Muscle layer of duodenum (tissue), 2 donors: ENCODE measurements at regions not wholly inside any gene's neighbourhood (a gene's known extent, or its start where the extent isn't known, plus 50 kb on each side); places are given as distances from the start of the nearest gene placed in this dataset.
A peak's percentile ranks its signal among the peaks of the same experiment; 100 is the strongest.
"Not testable (repeated sequence)": the region's sequence is repeated elsewhere in the genome, so short reads cannot be mapped to it uniquely, and the experiment has no call there.

ENCODE experiments used
- H3K27ac ChIP-seq: one replicate; pipeline ENCODE4 v1.7.0; 2013; ENCODE audit warnings: mild to moderate bottlenecking, low read length
- H3K27me3 ChIP-seq: one replicate; pipeline ENCODE4 v1.7.0; 2013; ENCODE audit warnings: low read depth, mild to moderate bottlenecking, control low read depth, low read length
- H3K36me3 ChIP-seq, 2 donors: one replicate each; pipeline ENCODE4 v1.7.0; 2013; ENCODE audit warnings: low read length in 2 of 2, control low read depth in 1 of 2, mild to moderate bottlenecking in 1 of 2; ENCODE audit not compliant: insufficient read depth in 2 of 2, control insufficient read depth in 1 of 2
- H3K4me1 ChIP-seq, 2 donors: one replicate each; pipeline ENCODE4 v1.7.0; 2013; ENCODE audit warnings: low read length in 2 of 2, mild to moderate bottlenecking in 2 of 2, control low read depth in 1 of 2, moderate library complexity in 1 of 2; ENCODE audit not compliant: insufficient read depth in 2 of 2, control insufficient read depth in 1 of 2
- H3K4me3 ChIP-seq, 2 donors: one replicate each; pipeline ENCODE4 v1.7.0; 2013; ENCODE audit warnings: low read length in 2 of 2, low read depth in 1 of 2, mild to moderate bottlenecking in 1 of 2
- H3K9me3 ChIP-seq, 2 donors: one replicate each; pipeline ENCODE4 v1.7.0; 2013; ENCODE audit warnings: low read length in 2 of 2, control low read depth in 1 of 2, mild to moderate bottlenecking in 1 of 2; ENCODE audit not compliant: control insufficient read depth in 1 of 2
- donor health status: healthy.

DNA sequence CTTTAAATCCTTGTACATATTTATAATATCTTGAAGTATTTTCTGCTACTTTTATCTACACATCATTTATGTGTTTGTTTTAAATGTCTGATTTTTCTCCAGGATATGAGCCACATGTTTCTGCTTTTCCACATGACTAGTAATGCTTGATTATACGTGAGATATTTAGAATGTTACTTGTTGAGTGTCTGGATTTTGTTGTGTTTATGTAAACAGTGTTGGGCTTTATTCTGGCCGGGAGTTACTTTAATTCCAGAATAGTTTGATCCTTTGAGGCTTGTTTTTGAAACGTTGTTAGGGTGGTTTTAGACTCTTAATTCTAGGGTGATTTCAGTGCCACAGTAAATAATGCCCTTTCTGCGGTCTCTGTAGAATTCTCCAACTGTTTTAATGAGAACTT is 252.9 kb downstream of the BLID start:
- H3K4me1 ChIP-seq = no peaks in the 10 kb centered on the region
- no peak overlapping the region for H3K4me3 ChIP-seq
- no peaks in the 10 kb centered on the region for H3K27me3 ChIP-seq
- no peak overlapping the region for H3K27ac ChIP-seq
- H3K36me3 ChIP-seq = no peaks in the 10 kb centered on the region
- peaks cover 0 to 2% of the 10 kb centered on the region in 2 donors for H3K9me3 ChIP-seq

DNA sequence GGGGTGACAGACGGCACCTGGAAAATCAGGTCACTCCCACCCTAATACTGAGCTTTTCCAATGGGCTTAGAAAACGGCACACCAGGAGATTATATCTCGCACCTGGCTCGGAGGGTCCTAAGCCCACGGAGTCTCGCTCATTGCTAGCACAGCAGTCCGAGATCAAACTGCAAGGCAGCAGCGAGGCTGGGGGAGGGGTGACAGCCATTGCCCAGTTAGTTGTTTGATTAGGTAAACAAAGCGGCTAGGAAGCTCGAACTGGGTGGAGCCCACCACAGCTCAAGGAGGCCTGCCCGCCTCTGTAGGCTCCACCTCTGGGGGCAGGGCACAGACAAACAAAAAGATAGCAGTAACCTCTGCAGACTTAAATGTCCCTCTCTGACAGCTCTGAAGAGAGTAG is 260.9 kb downstream of the BLID start:
- not testable (repeated sequence) for H3K4me3 ChIP-seq, H3K27me3 ChIP-seq, H3K27ac ChIP-seq, H3K4me1 ChIP-seq, H3K36me3 ChIP-seq, H3K9me3 ChIP-seq

DNA sequence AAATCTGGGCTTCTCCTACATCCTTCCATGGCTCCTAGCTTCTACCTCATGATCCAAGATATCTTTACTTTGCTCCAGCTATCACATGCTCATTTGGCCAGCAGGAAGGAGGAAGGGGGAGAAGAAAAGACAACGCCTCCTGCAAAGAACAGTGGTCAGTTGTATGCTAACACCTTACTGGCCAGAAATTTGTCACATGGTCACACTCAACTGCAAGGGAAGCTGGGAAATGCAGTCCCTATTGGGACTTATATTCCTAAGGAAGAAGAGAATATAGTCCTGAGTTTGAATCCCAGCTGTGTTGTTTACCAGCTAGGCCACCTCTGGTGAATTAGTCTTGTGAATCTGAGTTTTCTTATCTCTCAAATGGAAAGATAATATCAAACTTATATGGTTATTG is 272.0 kb downstream of the BLID start:
- H3K4me3 ChIP-seq = no peak overlapping the region
- no peaks in the 10 kb centered on the region for H3K4me1 ChIP-seq
- H3K27me3 ChIP-seq = no peaks in the 10 kb centered on the region
- no peaks in the 10 kb centered on the region for H3K36me3 ChIP-seq
- no peak overlapping the region for H3K27ac ChIP-seq
- peaks cover 0 to 2% of the 10 kb centered on the region in 2 donors for H3K9me3 ChIP-seq

DNA sequence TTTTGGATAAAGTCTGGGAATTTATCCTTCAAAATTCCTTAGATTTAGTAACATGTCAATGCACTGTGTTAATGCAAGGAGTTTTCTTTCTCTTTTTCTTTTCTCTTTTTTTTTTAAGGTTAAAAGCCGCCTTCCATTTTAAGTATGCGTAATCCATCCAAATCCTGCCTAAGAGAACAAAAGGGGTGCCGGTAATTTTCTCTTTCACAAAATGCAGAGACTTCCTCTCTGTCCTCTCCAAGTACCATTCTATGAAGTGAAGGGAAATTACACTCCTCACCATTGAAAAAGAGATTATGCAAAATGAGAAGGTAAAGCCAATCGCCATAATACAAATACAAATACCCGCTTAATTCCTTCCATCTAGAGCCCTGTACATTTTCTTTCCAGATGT is 273.8 kb downstream of the BLID start:
- H3K27me3 ChIP-seq = no peaks in the 10 kb centered on the region
- no peak overlapping the region for H3K4me3 ChIP-seq
- no peaks in the 10 kb centered on the region for H3K4me1 ChIP-seq
- no peak overlapping the region for H3K27ac ChIP-seq
- H3K9me3 ChIP-seq = no peaks in the 10 kb centered on the region
- no peaks in the 10 kb centered on the region for H3K36me3 ChIP-seq

GRCh38 chr11:121841487-121842191 is 274.4 kb downstream of the BLID start:
- H3K9me3 ChIP-seq = no peaks in the 10 kb centered on the region
- H3K27me3 ChIP-seq = no peaks in the 10 kb centered on the region
- no peaks in the 10 kb centered on the region for H3K36me3 ChIP-seq
- no peaks in the 10 kb centered on the region for H3K4me1 ChIP-seq
- no peak overlapping the region for H3K4me3 ChIP-seq
- H3K27ac ChIP-seq = no peak overlapping the region

DNA sequence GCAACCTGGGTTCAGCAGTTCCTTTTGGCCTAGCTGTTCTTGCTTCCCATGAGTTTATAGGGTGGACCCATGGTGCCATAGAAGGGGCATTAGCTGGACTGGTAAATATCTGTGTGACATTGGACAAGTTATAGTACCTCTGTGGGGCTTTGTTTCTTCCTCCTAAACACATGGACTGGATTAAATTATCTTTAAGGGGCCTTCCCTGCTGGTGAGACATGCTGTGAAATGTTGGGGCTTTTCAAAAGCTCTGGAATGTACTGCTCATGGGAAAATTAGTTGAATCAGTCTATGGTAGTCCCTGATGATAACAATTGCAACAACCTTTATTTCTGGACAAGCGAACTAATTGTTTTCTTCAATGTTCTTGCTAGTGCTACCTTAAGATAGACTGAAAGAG is 276.2 kb downstream of the BLID start:
- H3K27ac ChIP-seq = no peak overlapping the region

DNA sequence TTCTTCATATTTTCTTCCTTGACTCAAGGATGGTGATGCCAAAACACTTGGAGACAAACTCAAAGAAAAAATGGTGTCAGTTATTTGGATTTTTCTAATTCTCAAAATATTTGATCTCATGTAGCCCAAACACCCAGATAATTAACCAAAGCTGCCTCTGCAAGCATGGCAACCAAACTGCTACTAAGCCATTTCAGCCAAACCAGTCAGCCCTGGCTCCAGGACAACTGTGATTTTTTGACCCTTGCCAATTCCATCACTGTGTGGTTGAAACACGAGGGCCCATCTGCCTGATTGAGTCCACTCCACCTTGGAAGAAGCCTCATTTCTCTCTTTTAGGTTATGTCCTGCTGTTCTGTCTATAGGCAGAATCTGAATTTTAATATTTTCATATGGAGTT is 277.4 kb downstream of the BLID start:
- Histone ChIP-seq H3K9me3 (peaks cover 0 to 5% of the 10 kb centered on the region in 2 donors), H3K4me1 (no peaks in the 10 kb centered on the region), H3K4me3 (no peak overlapping the region), H3K27ac (no peak overlapping the region), H3K27me3 (no peaks in the 10 kb centered on the region), H3K36me3 (no peaks in the 10 kb centered on the region)

More for the DNA sequence above, 276.2 kb downstream of the BLID start:
- H3K27me3 ChIP-seq = no peaks in the 10 kb centered on the region
- H3K36me3 ChIP-seq = no peaks in the 10 kb centered on the region
- no peaks in the 10 kb centered on the region for H3K4me1 ChIP-seq
- no peak overlapping the region for H3K4me3 ChIP-seq
- H3K9me3 ChIP-seq = no peaks in the 10 kb centered on the region

GRCh38 chr11:121833970-121834369 is 282.0 kb downstream of the BLID start:
- Histone ChIP-seq H3K27ac (no peak overlapping the region), H3K4me3 (no peak overlapping the region), H3K9me3 (peaks cover 0 to 12% of the 10 kb centered on the region in 2 donors)

DNA sequence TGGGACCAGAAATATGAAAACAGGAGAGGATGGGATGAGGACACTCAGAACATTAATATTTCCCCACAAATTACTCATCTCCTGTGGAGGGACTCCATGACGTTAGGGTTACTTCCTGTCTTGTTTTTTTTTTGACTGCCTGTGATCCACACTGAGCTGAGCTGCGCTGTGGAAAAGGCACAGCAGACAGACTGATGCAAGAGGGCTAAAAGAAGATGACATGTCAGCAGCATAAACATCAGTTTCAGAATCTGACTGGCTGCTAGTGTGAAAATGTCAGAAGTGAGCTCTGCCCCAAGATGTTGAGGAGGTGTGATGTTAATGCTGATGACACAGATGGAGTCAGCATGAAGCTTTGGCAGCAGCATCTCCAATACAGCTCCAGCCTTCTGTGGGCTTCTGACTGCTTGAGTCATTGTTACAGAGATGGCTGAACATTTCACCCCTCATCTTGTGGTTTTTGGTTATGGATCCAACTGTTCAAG is 286.8 kb downstream of the BLID start:
- H3K4me3 ChIP-seq = no peak overlapping the region
- H3K27ac ChIP-seq = no peak overlapping the region
- H3K36me3 ChIP-seq = no peaks in the 10 kb centered on the region
- H3K27me3 ChIP-seq = no peaks in the 10 kb centered on the region
- no peaks in the 10 kb centered on the region for H3K4me1 ChIP-seq
- peaks cover 0 to 12% of the 10 kb centered on the region in 2 donors for H3K9me3 ChIP-seq

More at GRCh38 chr11:121833970-121834369, 282.0 kb downstream of the BLID start:
- H3K36me3 ChIP-seq = no peaks in the 10 kb centered on the region
- no peaks in the 10 kb centered on the region for H3K27me3 ChIP-seq
- no peaks in the 10 kb centered on the region for H3K4me1 ChIP-seq

GRCh38 chr11:121814962-121815361 is 301.1 kb downstream of the BLID start:
- no peaks in the 10 kb centered on the region for H3K27me3 ChIP-seq
- no peak overlapping the region for H3K27ac ChIP-seq
- no peaks in the 10 kb centered on the region for H3K36me3 ChIP-seq
- peaks cover 0 to 2% of the 10 kb centered on the region in 2 donors for H3K4me1 ChIP-seq
- H3K4me3 ChIP-seq = no peak overlapping the region
- H3K9me3 ChIP-seq = peaks cover 0 to 12% of the 10 kb centered on the region in 2 donors

DNA sequence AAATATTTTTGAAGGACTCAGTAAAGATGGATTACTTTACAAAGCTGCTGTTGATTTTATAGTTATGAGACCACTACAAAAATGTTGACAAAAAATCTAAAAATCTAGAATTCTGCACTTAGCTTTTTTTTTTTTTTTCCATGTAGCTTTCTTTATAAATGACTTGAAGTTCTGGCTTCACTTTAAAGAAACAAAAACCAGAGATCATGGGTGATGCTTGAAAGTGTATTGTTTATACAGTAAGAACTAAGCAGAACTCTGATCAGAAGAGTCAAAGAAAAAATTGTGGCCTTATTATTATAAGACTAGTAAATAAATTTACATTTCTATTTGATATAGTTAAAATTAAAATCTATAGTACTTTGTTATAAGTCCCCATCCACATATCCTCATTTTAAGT is 301.7 kb downstream of the BLID start:
- Histone ChIP-seq H3K4me1 (peaks cover 0 to 3% of the 10 kb centered on the region in 2 donors), H3K27ac (no peak overlapping the region), H3K4me3 (no peak overlapping the region), H3K27me3 (no peaks in the 10 kb centered on the region), H3K36me3 (no peaks in the 10 kb centered on the region), H3K9me3 (peaks cover 0 to 12% of the 10 kb centered on the region in 2 donors)

DNA sequence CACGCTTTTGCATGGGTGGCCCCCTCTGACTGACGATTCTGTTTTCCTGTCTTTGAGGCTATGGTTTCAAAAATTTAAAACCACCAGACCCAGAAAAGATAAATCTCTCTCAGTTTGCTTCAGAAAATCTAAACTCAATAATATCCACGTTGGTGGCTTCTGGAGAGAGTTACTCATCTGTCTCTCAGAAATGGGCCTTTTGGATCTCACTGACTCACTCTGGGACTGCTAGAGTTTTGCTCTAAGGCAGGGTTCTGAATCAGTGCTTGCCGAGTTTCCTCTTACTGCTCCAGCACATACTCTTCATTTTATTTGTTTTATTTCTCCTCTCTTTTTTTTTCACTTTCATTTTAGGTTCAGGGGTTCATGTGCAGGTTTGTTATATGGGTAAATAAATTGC is 305.7 kb downstream of the BLID start:
- Histone ChIP-seq H3K4me1 (peaks cover 0 to 3% of the 10 kb centered on the region in 2 donors), H3K9me3 (peaks cover 0 to 12% of the 10 kb centered on the region in 2 donors), H3K27ac (peak overlapping the region; percentile 21), H3K36me3 (no peaks in the 10 kb centered on the region), H3K27me3 (no peaks in the 10 kb centered on the region), H3K4me3 (no peak overlapping the region)
